ENCODE measurements at regions not wholly inside any gene's neighbourhood (a gene's known extent, or its start where the extent isn't known, plus 50 kb on each side); places are given as distances from the start of the nearest gene placed in this dataset.

DNA sequence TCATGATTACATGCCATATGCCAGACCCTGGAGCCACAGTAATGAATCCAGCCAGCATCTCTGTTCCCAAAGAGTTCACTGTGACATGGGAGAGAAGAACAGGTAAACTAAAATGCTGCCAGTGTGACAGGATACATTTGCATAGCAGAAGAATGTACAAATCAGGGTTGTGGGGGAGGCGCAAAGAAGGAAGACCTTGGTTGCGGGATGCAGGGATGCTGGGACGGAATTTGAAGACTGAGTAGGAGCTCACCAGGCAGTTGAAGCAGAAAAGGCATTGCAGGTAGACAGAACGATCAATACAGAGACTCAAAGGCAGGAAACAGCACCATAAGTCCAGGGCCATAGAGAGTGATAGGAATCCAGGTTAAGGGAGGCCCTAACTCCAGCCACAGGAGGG is 180.3 kb upstream of the ZC3H12A start (continued):
- TF ChIP-seq ZNF48 (tag by site-specific recombination; IDR thresholded peaks at IDR 0.05) (no peak), ZNF174 (tag by site-specific recombination; IDR thresholded peaks at IDR 0.05) (no peak), ZNF239 (tag by site-specific recombination; IDR thresholded peaks at IDR 0.05) (no peak), GFI1B (tag by site-specific recombination; IDR thresholded peaks at IDR 0.05) (no peak)
- TF ChIP-seq, protein P1, sequence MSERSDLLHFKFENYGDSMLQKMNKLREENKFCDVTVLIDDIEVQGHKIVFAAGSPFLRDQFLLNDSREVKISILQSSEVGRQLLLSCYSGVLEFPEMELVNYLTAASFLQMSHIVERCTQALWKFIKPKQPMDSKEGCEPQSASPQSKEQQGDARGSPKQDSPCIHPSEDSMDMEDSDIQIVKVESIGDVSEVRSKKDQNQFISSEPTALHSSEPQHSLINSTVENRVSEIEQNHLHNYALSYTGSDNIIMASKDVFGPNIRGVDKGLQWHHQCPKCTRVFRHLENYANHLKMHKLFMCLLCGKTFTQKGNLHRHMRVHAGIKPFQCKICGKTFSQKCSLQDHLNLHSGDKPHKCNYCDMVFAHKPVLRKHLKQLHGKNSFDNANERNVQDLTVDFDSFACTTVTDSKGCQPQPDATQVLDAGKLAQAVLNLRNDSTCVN (tag by site-specific recombination; optimal IDR thresholded peaks at IDR 0.05) = no peak
- TF ChIP-seq, protein P2, sequence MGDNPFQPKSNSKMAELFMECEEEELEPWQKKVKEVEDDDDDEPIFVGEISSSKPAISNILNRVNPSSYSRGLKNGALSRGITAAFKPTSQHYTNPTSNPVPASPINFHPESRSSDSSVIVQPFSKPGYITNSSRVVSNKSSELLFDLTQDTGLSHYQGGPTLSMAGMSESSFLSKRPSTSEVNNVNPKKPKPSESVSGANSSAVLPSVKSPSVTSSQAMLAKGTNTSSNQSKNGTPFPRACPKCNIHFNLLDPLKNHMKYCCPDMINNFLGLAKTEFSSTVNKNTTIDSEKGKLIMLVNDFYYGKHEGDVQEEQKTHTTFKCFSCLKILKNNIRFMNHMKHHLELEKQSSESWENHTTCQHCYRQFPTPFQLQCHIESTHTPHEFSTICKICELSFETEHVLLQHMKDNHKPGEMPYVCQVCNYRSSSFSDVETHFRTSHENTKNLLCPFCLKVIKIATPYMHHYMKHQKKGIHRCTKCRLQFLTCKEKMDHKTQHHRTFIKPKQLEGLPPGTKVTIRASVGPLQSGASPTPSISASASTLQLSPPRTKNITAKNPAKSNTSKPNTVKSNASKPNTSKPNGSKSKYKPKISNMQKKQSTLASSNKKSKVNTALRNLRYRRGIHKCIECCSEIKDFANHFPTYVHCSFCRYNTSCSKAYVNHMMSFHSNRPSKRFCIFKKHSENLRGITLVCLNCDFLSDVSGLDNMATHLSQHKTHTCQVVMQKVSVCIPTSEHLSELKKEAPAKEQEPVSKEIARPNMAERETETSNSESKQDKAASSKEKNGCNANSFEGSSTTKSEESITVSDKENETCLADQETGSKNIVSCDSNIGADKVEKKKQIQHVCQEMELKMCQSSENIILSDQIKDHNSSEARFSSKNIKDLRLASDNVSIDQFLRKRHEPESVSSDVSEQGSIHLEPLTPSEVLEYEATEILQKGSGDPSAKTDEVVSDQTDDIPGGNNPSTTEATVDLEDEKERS (tag by site-specific recombination; IDR thresholded peaks at IDR 0.05) = no peak
- TF ChIP-seq, protein P3, sequence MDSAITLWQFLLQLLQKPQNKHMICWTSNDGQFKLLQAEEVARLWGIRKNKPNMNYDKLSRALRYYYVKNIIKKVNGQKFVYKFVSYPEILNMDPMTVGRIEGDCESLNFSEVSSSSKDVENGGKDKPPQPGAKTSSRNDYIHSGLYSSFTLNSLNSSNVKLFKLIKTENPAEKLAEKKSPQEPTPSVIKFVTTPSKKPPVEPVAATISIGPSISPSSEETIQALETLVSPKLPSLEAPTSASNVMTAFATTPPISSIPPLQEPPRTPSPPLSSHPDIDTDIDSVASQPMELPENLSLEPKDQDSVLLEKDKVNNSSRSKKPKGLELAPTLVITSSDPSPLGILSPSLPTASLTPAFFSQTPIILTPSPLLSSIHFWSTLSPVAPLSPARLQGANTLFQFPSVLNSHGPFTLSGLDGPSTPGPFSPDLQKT (IDR thresholded peaks at IDR 0.05; ENCODE audit: borderline replicate concordance, low read depth, low read length) = no peak

DNA sequence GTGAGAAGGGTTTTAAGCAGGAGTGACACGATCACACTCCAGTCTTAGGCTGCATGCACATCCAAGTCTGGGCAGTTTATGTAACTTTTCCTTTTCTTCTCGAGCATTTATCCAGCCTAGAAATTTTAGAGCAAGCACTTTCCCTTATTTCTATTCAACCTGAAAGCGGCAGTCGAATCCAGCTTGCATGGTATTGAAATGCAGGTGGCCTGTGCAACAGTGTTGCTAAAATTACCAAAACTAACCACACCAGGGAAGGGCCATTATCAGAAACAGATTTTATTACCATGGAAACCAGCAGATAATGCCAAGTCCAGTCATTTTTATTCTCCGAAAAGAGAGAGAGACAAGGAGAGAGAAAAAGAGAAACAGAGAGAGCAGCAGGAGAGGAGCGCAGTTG is 179.9 kb upstream of the ZC3H12A start:
- Histone ChIP-seq H3K27ac (ENCODE audit: extremely low read depth, low read depth, low read length) (no peak overlapping the region), H3K36me3 (ENCODE audit: control insufficient read depth in 2 of 2, insufficient read depth in 1 of 2, low read length in 2 of 2) (no peaks in the 10 kb centered on the region), H3K4me3 (ENCODE audit: low read depth, low read length) (no peak overlapping the region), H3K4me1 (ENCODE audit: control insufficient read depth, insufficient read depth, low read length) (no peaks in the 10 kb centered on the region), H3K9me3 (ENCODE audit: control insufficient read depth, insufficient read depth, low read depth, low read length) (no peaks in the 10 kb centered on the region)
- POLR2A ChIA-PET = no interaction called here
- CTCF ChIA-PET = no interaction called here
- TF ChIP-seq KLF9 (tag by site-specific recombination; IDR thresholded peaks at IDR 0.05; ENCODE audit: low read depth) = no peak
- no peak for TF ChIP-seq ZNF654 (tag by site-specific recombination; IDR thresholded peaks at IDR 0.05; ENCODE audit: low read depth)
- TF ChIP-seq ZNF707 (tag by site-specific recombination; IDR thresholded peaks at IDR 0.05) = no peak
- no peak for TF ChIP-seq ZNF623 (tag by site-specific recombination; IDR thresholded peaks at IDR 0.05)
- no peak for TF ChIP-seq ZNF10 (tag by site-specific recombination; IDR thresholded peaks at IDR 0.05)
- no peak for TF ChIP-seq ZNF433 (tag by site-specific recombination; IDR thresholded peaks at IDR 0.05; ENCODE audit: low read depth)
- TF ChIP-seq, protein P4, sequence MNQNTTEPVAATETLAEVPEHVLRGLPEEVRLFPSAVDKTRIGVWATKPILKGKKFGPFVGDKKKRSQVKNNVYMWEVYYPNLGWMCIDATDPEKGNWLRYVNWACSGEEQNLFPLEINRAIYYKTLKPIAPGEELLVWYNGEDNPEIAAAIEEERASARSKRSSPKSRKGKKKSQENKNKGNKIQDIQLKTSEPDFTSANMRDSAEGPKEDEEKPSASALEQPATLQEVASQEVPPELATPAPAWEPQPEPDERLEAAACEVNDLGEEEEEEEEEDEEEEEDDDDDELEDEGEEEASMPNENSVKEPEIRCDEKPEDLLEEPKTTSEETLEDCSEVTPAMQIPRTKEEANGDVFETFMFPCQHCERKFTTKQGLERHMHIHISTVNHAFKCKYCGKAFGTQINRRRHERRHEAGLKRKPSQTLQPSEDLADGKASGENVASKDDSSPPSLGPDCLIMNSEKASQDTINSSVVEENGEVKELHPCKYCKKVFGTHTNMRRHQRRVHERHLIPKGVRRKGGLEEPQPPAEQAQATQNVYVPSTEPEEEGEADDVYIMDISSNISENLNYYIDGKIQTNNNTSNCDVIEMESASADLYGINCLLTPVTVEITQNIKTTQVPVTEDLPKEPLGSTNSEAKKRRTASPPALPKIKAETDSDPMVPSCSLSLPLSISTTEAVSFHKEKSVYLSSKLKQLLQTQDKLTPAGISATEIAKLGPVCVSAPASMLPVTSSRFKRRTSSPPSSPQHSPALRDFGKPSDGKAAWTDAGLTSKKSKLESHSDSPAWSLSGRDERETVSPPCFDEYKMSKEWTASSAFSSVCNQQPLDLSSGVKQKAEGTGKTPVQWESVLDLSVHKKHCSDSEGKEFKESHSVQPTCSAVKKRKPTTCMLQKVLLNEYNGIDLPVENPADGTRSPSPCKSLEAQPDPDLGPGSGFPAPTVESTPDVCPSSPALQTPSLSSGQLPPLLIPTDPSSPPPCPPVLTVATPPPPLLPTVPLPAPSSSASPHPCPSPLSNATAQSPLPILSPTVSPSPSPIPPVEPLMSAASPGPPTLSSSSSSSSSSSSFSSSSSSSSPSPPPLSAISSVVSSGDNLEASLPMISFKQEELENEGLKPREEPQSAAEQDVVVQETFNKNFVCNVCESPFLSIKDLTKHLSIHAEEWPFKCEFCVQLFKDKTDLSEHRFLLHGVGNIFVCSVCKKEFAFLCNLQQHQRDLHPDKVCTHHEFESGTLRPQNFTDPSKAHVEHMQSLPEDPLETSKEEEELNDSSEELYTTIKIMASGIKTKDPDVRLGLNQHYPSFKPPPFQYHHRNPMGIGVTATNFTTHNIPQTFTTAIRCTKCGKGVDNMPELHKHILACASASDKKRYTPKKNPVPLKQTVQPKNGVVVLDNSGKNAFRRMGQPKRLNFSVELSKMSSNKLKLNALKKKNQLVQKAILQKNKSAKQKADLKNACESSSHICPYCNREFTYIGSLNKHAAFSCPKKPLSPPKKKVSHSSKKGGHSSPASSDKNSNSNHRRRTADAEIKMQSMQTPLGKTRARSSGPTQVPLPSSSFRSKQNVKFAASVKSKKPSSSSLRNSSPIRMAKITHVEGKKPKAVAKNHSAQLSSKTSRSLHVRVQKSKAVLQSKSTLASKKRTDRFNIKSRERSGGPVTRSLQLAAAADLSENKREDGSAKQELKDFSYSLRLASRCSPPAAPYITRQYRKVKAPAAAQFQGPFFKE (tag by site-specific recombination; IDR thresholded peaks at IDR 0.05; ENCODE audit: borderline replicate concordance) = no peak
- TF ChIP-seq, protein P5, sequence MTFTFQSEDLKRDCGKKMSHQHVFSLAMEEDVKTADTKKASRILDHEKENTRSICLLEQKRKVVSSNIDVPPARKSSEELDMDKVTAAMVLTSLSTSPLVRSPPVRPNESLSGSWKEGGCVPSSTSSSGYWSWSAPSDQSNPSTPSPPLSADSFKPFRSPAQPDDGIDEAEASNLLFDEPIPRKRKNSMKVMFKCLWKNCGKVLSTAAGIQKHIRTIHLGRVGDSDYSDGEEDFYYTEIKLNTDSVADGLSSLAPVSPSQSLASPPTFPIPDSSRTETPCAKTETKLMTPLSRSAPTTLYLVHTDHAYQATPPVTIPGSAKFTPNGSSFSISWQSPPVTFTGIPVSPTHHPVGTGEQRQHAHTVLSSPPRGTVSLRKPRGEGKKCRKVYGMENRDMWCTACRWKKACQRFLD (tag by site-specific recombination; IDR thresholded peaks at IDR 0.05) = no peak
- TF ChIP-seq, protein P1 (tag by site-specific recombination; optimal IDR thresholded peaks at IDR 0.05) = no peak
- no peak for TF ChIP-seq ZNF274 (IDR thresholded peaks at IDR 0.05; ENCODE audit: low read length)
- TF ChIP-seq ZNF274 (tag by site-specific recombination; IDR thresholded peaks at IDR 0.05; ENCODE audit: borderline replicate concordance) = no peak
- no peak for TF ChIP-seq GFI1B (tag by site-specific recombination; IDR thresholded peaks at IDR 0.05)
- TF ChIP-seq ZNF121 (tag by site-specific recombination; IDR thresholded peaks at IDR 0.05) = no peak
- TF ChIP-seq ZNF391 (tag by site-specific recombination; IDR thresholded peaks at IDR 0.05; ENCODE audit: borderline replicate concordance, low read depth) = no peak
- no peak for TF ChIP-seq ZNF830 (tag by site-specific recombination; IDR thresholded peaks at IDR 0.05; ENCODE audit: low read depth)
- TF ChIP-seq ZFHX2 (tag by site-specific recombination; conservative IDR thresholded peaks at IDR 0.05) = no peak
- no peak for TF ChIP-seq SP7 (tag by site-specific recombination; IDR thresholded peaks at IDR 0.05)

Data from HEK293 (cell line).